AG04450 (cell line): ENCODE measurements at regions not wholly inside any gene's neighbourhood (a gene's known extent, or its start where the extent isn't known, plus 50 kb on each side); places are given as distances from the start of the nearest gene placed in this dataset.
A peak's percentile ranks its signal among the peaks of the same experiment; 100 is the strongest.

Experiments
- CTCF ChIA-PET: fragments of 300-600, 350-600 bp; formaldehyde crosslinking; extraction: SDS; loops from one replicate; lab custom pipeline; 2022; ENCODE audit warnings: antibody characterized with exemption, inconsistent platforms; lab: Charles Lee
- POLR2A ChIA-PET: fragments of 350-600 bp; formaldehyde crosslinking; extraction: SDS; loops from one replicate; lab custom pipeline; 2021; ENCODE audit warnings: antibody characterized with exemption, inconsistent platforms; lab: Yijun Ruan, JAX
- DNase-seq: peaks from one replicate; pipeline ENCODE4 v3.0.0-alpha.2; 2011; ENCODE audit warnings: low read depth, low spot score
- H3K27ac ChIP-seq: one replicate; pipeline ENCODE4 v1.5.1; 2012; ENCODE audit warnings: low read depth, low read length, control low read depth
- H3K27me3 ChIP-seq: one replicate; pipeline ENCODE4 v1.6.0; 2012; ENCODE audit warnings: low read length; ENCODE audit not compliant: control insufficient read depth, insufficient read depth
- H3K4me3 ChIP-seq: 2 replicates; pipeline ENCODE4 v1.5.1; 2011; ENCODE audit warnings: mild to moderate bottlenecking, low read depth, low read length, control low read depth
- H3K9me3 ChIP-seq: 2 replicates; pipeline ENCODE4 v1.5.1; 2012; ENCODE audit warnings: low read length; ENCODE audit not compliant: control insufficient read depth, insufficient read depth
- TF ChIP-seq, protein P1 (sequence below): IDR thresholded peaks from 2 replicates; pipeline ENCODE4 v1.5.1; 2011; ENCODE audit warnings: low read depth, low read length, control low read depth, inconsistent platforms

DNA sequence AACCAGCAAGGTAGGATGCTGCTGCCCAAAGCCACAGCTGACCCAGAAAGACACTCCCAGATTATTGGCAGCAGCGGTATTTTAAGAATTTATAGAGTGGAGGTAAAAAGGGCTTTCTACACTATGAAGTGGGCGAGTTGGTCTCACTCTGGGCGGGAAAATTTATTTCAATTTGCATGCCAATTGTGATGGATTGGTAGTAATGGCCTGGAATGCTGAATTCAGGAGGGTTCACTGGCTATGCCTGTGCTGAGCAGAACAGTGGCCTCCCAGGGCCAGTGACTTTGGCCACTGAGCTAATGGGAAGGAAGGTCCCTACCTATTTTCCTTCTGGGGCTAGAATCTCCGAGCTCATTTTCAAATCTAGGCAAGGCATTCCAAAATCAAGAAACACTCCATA, 243.5 kb downstream of the TSHZ3 start:
- no peak for DNase-seq
- POLR2A ChIA-PET: no interaction called here
- no peaks in the 10 kb centered on the region for H3K27me3 ChIP-seq
- H3K27ac ChIP-seq: no peak overlapping the region
- CTCF ChIA-PET: no interaction called here
- TF ChIP-seq, protein P1, sequence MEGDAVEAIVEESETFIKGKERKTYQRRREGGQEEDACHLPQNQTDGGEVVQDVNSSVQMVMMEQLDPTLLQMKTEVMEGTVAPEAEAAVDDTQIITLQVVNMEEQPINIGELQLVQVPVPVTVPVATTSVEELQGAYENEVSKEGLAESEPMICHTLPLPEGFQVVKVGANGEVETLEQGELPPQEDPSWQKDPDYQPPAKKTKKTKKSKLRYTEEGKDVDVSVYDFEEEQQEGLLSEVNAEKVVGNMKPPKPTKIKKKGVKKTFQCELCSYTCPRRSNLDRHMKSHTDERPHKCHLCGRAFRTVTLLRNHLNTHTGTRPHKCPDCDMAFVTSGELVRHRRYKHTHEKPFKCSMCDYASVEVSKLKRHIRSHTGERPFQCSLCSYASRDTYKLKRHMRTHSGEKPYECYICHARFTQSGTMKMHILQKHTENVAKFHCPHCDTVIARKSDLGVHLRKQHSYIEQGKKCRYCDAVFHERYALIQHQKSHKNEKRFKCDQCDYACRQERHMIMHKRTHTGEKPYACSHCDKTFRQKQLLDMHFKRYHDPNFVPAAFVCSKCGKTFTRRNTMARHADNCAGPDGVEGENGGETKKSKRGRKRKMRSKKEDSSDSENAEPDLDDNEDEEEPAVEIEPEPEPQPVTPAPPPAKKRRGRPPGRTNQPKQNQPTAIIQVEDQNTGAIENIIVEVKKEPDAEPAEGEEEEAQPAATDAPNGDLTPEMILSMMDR: no peak
- no peak overlapping the region for H3K4me3 ChIP-seq
- H3K9me3 ChIP-seq: no peaks in the 10 kb centered on the region

DNA sequence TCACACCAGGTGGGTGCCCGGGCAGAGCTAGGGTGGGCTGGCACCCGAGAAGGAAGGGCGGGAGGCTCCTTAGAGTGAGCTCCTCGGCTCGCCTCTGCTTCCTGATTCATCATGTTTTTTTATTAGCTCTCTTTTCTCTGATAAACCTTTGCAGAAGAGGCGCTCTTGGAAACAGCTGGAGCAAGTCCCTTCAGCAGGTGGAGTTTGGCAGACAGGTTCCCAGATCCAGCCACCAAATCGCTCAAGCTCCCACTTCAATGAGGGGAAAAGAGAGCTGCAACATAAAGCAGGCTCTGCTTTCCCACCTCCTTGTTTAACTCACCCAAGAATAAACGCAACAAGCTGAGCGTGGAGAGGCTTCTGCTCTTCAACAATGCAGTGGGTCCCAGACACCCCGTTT, 244.8 kb downstream of the TSHZ3 start:
- Histone ChIP-seq H3K27ac (no peak overlapping the region), H3K4me3 (no peak overlapping the region), H3K9me3 (no peaks in the 10 kb centered on the region), H3K27me3 (no peaks in the 10 kb centered on the region)
- no peak for DNase-seq
- TF ChIP-seq, protein P1: no peak
- ChIA-PET POLR2A (interaction anchor here (0.6 kb wide), 2 partner anchors 31 to 34 kb away, joined by 3 to 6 read pairs; no protein-coding TSS in a partner anchor), CTCF (interaction anchor here (0.6 kb wide), 1 partner anchor 467 kb away, joined by 3 read pairs; no protein-coding TSS in a partner anchor)

DNA sequence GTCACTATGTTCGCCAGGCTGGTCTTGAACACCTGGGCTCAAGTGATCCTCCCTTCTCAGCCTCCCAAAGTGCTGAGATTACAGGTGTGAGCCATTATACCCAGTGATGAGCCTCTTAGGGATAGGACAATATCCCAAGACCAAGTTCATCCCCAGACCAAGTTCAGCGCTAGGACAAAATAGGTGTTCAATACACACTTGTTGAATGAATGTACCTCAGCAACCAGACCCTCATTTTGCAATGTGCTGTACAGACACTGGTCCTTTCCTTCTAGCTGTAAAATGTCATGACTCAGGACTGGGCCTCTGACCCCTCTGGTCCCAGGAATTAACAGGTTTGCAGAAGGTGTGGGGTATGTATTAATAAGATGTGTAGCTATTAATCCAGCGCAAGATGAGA, 246.0 kb downstream of the TSHZ3 start:
- TF ChIP-seq, protein P1: no peak
- H3K9me3 ChIP-seq: no peaks in the 10 kb centered on the region
- CTCF ChIA-PET: no interaction called here
- H3K27ac ChIP-seq: no peak overlapping the region
- no peak for DNase-seq
- H3K4me3 ChIP-seq: no peak overlapping the region
- POLR2A ChIA-PET: no interaction called here
- H3K27me3 ChIP-seq: no peaks in the 10 kb centered on the region

DNA sequence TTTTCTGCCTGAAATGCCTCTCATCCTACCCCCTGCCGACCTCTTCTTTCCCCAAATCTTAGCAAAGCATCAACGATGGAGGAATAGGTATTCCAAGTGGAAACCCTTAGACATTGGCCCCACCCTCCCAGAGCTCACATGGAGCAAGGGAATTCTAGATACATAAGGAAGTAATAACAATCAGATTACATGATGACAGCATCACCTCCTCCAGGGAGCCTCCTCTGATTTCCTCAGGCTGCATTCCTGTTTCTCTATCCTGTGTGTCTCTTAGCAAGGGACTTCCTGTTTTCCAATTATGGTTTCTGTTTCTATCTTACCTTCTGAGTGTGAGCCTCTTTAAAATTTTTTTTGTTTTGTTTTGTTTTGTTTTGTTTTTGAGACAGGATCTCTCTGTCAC, 246.6 kb downstream of the TSHZ3 start:
- CTCF ChIA-PET: no interaction called here

DNA sequence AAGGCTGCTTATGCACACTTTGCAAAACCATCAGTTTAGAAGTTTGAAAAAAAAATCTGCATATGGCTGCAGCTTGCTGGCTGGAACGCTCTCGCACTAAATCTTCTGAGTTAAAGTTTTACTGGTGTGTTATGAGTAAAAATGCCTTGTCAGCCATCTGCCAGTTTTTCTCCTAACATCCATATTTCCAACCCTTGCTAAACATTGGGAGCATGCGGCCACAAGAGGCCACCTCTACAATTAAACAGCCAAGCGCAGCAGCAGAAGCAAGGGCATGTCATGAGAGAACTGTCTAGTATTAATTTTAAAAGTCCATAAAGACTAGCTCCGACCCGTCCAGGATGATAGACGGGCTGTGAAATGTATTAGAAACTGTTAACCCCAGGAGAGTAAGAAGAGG, 248.3 kb downstream of the TSHZ3 start:
- ChIA-PET CTCF (interaction anchor here (1.0 to 1.5 kb wide), 2 partner anchors 24 to 46 kb away, joined by 5 to 6 read pairs; no protein-coding TSS in a partner anchor), POLR2A (no interaction called here)
- TF ChIP-seq, protein P1: peak; percentile 17; the same call in 1 of the 2 replicates
- Histone ChIP-seq H3K27me3 (no peaks in the 10 kb centered on the region), H3K9me3 (no peaks in the 10 kb centered on the region), H3K27ac (no peak overlapping the region), H3K4me3 (no peak overlapping the region)
- DNase-seq: no peak

More for the DNA sequence above, 246.6 kb downstream of the TSHZ3 start:
- no peak overlapping the region for H3K27ac ChIP-seq
- H3K27me3 ChIP-seq: no peaks in the 10 kb centered on the region
- TF ChIP-seq, protein P1: no peak
- H3K9me3 ChIP-seq: no peaks in the 10 kb centered on the region
- POLR2A ChIA-PET: no interaction called here
- no peak for DNase-seq
- H3K4me3 ChIP-seq: no peak overlapping the region
